IPS-NIHi11 (cell line): ENCODE measurements at regions not wholly inside any gene's neighbourhood (a gene's known extent, or its start where the extent isn't known, plus 50 kb on each side); places are given as distances from the start of the nearest gene placed in this dataset.
"Not testable (repeated sequence)": the region's sequence is repeated elsewhere in the genome, so short reads cannot be mapped to it uniquely, and the experiment has no call there.

ENCODE experiments used
- DNase-seq: peaks from one replicate; pipeline ENCODE4 v3.0.0; 2012; ENCODE audit warnings: mixed read lengths, low spot score

DNA sequence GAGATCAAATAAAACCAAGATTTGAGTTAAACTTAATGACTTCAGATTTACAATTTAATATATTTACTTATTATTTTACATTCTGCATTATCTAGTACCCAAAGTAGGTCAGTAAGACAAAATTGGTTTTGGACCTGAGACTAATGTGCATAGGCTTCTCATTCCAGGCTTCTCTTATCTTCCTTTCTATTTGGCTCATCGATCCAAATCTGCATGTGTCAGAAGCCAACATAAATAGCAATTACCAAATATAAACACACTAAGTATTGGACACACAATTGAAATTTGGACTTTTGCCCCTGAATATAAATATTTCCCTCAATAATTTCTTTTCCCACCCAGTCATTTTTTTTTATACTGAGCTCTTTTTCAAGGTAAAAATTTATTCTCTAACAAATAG is 290.6 kb upstream of the ARHGEF26 start:
- no peak for DNase-seq

GRCh38 chr3:153835540-153835939 is 285.6 kb upstream of the ARHGEF26 start:
- peak; percentile 28 for DNase-seq

DNA sequence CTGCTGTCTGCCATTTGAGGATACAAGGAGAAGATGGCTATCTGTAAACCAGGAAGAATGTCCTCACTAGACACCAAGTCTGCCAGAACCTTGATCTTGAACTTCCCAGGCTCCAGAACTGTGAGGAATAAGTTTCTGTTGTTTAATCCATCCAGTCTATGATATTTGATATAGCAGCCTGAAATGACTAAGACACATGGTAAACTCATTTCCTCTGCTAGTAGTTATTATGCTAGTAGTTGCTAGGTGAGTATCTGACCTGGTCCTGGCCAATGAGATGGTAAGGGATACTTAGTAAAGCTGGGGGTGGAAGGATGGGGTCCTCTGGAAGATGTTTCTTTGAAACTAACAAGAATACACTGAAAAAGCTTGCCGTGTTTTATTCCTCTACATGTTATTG is 280.7 kb upstream of the ARHGEF26 start:
- no peak for DNase-seq

GRCh38 chr3:153843994-153844393 is 277.2 kb upstream of the ARHGEF26 start:
- DNase-seq = no peak

- no peak for DNase-seq
Observed at GRCh38 chr3:153845311-153845710, 275.9 kb upstream of the ARHGEF26 start.

- no peak for DNase-seq
Observed at GRCh38 chr3:153848702-153849101, 272.5 kb upstream of the ARHGEF26 start.

DNA sequence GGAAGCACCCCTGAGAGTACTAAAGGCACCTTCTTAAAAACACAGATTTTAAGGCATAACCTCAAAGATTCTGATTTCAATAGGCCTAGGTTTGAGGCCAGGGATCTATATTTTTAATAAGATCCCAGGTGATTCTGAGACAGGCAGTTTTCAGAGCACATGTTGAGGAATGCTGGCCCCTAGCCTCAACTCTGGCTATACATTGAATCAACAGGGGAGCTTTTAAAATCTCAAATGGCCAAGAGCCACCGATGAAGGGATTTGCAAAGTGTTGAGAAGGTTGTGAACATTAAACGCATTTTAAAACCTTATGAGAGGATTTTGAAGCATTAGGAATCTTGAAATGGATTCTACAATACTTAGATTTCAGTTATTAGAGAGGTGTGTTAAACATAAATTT is 268.8 kb upstream of the ARHGEF26 start:
- DNase-seq = peak; percentile 10

DNA sequence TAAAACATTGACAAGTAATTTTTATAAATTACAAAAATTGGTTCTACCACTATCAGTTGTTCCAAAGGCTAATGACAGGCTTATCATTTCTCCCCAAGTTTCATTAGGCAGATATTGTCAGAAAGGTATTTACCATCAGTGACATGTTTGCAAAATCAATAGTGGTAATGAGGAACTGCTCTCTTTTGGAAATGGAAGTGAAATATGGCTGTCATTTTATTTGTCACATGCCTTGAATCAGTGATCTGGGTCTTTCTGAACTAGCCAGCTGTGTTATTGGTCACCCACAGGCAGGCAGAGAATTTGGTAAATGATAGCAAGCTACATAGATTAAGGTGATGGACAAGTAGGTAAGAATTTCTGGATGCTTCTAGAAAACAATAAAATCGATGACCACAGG is 268.0 kb upstream of the ARHGEF26 start:
- DNase-seq = no peak

GRCh38 chr3:153855772-153856171 is 265.4 kb upstream of the ARHGEF26 start:
- DNase-seq = no peak

GRCh38 chr3:153856932-153857331 is 264.3 kb upstream of the ARHGEF26 start:
- peak; percentile 9 for DNase-seq

GRCh38 chr3:153864793-153865192 is 256.4 kb upstream of the ARHGEF26 start:
- no peak for DNase-seq

GRCh38 chr3:153866901-153867300 is 254.3 kb upstream of the ARHGEF26 start:
- DNase-seq = no peak

DNA sequence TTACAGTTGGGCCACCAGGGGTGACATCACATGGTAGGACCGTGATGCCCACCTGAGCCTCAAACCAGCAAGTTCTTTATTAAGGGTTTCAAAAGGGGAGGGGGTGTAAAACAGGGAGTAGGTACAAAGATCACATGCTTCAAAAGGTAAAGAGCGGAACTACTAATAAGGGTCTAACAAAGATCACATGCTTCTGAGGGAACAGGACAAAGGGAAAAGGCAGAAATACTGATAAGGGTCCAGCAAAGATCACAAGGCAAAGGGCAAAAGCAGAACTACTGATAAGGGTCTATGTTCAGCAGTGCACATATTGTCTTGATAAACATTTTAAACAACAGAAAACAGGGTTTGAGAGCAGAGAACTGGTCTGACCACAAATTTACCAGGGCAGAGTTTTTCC is 246.8 kb upstream of the ARHGEF26 start:
- not testable (repeated sequence) for DNase-seq

DNA sequence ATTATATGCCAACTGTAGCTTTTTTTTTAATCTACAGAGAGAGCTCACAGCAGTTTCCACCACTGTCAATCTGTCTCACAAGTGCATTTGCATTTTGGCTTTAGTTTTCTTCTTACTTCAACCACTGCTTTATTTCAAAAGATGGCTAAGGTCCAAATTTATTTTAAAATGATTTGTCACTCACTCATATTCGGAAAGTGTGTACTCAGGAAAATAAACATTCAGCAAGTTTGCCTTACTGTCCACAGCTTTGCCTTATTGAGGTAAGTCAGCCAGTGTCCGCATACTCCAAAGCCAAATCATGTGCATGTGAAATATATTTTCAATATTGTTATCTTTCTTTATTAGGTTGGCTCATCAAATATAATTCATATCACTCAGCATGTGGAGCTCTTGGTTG is 240.7 kb upstream of the ARHGEF26 start:
- no peak for DNase-seq

DNA sequence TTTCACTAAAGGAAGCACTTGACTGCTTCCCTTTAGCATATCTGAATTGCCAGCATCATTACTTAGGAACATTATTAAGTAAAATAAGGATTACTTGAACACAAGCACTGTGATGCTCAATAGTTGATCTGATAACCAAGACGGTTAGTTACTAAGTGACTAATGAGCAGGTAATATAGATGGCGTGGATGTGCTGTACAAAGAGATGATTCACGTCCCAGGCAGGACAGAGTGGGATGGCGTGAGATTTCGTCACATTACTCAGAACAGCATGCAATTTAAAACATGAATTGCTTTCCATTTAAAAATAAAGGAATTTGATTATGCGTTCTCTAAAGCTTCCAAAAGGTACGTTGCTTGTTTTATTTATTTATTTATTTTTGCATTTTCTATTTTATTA is 240.0 kb upstream of the ARHGEF26 start:
- DNase-seq = no peak

DNA sequence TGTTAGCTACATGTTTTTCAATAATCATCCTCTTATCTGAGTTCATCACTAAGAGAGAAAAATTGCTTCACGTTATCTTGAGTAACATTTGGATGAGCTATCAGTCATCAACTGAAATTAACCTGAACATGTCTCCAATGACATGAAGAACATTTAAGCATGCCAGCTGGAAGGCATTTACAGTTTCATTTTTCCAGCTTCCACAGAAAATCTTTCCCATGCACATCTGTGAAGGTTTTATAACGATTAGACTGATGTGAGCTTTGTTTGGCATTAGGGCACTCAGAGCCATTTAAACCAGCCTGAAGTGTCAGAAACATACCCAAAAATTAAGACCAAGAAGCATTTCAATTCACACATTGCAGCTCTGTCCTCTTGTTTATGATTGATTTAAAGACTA is 235.8 kb upstream of the ARHGEF26 start:
- no peak for DNase-seq

DNA sequence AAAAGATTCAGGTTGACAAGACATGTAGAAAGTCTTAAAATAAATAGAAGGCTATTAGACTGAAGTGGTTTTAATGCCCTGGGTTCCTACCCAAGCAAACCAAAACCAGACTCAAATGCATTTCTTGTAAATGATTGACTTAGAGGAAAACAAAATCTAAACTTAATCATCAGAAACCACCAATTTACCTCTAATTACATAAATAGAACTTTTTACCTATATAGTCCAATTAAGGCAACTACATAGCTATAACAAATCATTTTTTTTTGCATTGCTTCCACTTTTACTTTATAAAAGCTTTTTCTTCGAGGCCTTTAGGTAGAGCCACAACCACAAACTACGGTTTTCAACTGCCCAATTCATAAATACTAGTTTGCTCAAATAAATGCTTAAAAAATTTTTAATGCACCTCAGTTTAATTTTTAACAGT is 231.3 kb upstream of the ARHGEF26 start:
- DNase-seq = no peak

- DNase-seq = no peak
Observed at GRCh38 chr3:153892126-153892525, 229.1 kb upstream of the ARHGEF26 start.

- no peak for DNase-seq
Observed at GRCh38 chr3:153894857-153895256, 226.3 kb upstream of the ARHGEF26 start.

GRCh38 chr3:153896197-153896596 is 225.0 kb upstream of the ARHGEF26 start:
- no peak for DNase-seq

DNA sequence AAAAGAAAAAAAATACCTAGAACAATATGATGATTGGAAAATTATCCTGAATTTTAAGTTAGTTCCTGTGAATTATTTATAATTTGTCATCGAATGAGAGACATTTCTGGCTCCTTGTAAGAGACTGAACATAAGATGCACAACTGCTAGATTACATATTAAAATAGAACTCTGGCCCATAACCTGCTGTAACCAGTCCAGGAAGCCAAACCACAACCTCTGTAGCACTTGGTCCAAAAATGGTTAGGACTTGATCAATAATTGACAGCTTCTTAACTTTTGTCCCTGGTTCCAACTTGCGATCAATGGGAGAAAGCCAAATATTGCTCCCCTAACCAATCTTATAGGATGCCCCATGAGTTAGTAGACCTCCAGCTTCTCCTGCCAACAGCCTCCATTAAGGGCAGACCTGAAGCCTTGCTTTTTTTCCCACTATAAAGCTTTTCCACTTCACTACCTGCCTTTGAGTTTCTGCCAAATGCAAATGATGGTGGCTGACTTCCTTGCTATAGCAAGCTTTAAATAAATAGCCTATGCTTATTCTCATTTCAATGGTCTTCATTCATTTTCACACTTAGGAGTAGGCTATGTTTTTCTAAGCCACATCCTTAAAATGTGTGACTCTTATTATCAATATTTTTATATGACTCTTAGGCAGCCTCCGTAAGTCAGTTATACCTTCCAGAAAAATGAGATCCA is 224.0 kb upstream of the ARHGEF26 start:
- DNase-seq = no peak

DNA sequence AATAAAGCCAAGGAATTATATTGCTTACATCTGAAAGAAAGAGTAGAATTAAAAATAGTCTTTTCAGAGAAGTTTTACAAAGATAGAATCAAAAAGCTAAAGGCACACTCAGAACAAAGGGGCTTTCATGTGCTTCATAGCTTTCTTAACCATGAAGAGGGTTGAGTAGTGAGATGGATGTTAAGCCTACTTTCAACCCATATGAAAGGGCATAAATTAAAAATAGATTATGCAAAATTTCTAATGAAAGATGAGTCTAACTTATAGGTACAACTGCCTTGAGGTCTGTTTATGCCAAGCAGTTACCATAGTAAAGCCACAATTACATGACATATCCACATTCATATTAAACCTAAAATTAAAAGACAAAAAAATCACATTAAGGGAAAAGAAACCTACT is 223.3 kb upstream of the ARHGEF26 start:
- DNase-seq = no peak

GRCh38 chr3:153901152-153901551 is 220.0 kb upstream of the ARHGEF26 start:
- DNase-seq = no peak

DNA sequence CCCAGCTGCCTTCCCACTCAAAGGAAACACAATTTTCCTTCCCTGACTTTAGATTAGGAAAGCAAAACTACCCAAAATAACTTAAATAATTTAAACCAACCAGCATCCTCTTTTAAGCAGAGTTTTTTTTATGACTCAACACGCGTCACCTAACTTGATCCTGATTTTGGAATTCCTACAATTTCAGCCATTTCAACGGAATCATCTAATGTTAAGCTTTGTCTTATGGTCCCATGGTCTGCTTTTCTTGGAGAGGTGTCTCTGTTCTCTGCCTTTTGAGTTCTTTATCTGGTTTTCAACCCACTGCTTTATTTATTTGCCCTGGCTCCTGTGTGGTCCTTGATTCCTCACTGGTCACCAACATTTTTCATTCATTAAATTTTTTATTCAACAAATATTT is 219.2 kb upstream of the ARHGEF26 start:
- no peak for DNase-seq
